GM18505 (cell line): ENCODE measurements at regions not wholly inside any gene's neighbourhood (a gene's known extent, or its start where the extent isn't known, plus 50 kb on each side); places are given as distances from the start of the nearest gene placed in this dataset.
"Not testable (repeated sequence)": the region's sequence is repeated elsewhere in the genome, so short reads cannot be mapped to it uniquely, and the experiment has no call there.

Experiments used
- ATAC-seq: cut with Tn5 transposase; IDR thresholded peaks from one replicate; pipeline ENCODE4 v1.9.1; 2021; ENCODE audit not compliant: unreplicated experiment
- POLR2A ChIP-seq: IDR thresholded peaks from 4 replicates; pipeline ENCODE4 v1.6.1; 2011; ENCODE audit warnings: borderline replicate concordance; ENCODE audit not compliant: insufficient read depth, insufficient read length; ENCODE audit errors: extremely low read depth

- TF ChIP-seq POLR2A = no peak
- no peak for ATAC-seq
Measured at GRCh38 chrX:40245488-40246071, 147.8 kb upstream of the BCOR start.

- no peak for TF ChIP-seq POLR2A
- no peak for ATAC-seq
Measured at GRCh38 chrX:40244980-40245379, 147.2 kb upstream of the BCOR start.

GRCh38 chrX:40243755-40244515 is 146.2 kb upstream of the BCOR start:
- no peak for TF ChIP-seq POLR2A
- no peak for ATAC-seq

- ATAC-seq = no peak
- TF ChIP-seq POLR2A = no peak
Measured at GRCh38 chrX:40240844-40241243, 143.1 kb upstream of the BCOR start.

- no peak for ATAC-seq
- no peak for TF ChIP-seq POLR2A
Measured at GRCh38 chrX:40237731-40238178, 140.0 kb upstream of the BCOR start.

GRCh38 chrX:40230646-40231045 is 132.9 kb upstream of the BCOR start:
- ATAC-seq = no peak

GRCh38 chrX:40227125-40227524 is 129.4 kb upstream of the BCOR start:
- ATAC-seq = no peak
- no peak for TF ChIP-seq POLR2A

More at GRCh38 chrX:40230646-40231045, 132.9 kb upstream of the BCOR start:
- TF ChIP-seq POLR2A = no peak

- ATAC-seq = no peak
- TF ChIP-seq POLR2A = no peak
Measured at GRCh38 chrX:40224658-40225057, 126.9 kb upstream of the BCOR start.

- not testable (repeated sequence) for ATAC-seq
Measured at GRCh38 chrX:40222612-40223011, 124.9 kb upstream of the BCOR start.

GRCh38 chrX:40213092-40213491 is 115.3 kb upstream of the BCOR start:
- ATAC-seq = no peak
- no peak for TF ChIP-seq POLR2A

GRCh38 chrX:40209951-40210617 is 112.3 kb upstream of the BCOR start:
- no peak for ATAC-seq
- no peak for TF ChIP-seq POLR2A

GRCh38 chrX:40207626-40208025 is 109.9 kb upstream of the BCOR start:
- no peak for TF ChIP-seq POLR2A
- no peak for ATAC-seq

- TF ChIP-seq POLR2A = no peak
- ATAC-seq = no peak
Measured at GRCh38 chrX:40205471-40205870, 107.7 kb upstream of the BCOR start.

GRCh38 chrX:40202456-40202855 is 104.7 kb upstream of the BCOR start:
- no peak for TF ChIP-seq POLR2A
- ATAC-seq = no peak
